SK-N-SH treated with all-trans-retinoic acid at 6 μM for 48 hours (cell line): ENCODE measurements at regions not wholly inside any gene's neighbourhood (a gene's known extent, or its start where the extent isn't known, plus 50 kb on each side); places are given as distances from the start of the nearest gene placed in this dataset.

Experiments used
- CSDC2 ChIP-seq: fragments of 250-450 bp; sonication (Bioruptor Pico); IDR thresholded peaks from 2 replicates; pipeline ENCODE4 v1.5.0; 2020; ENCODE audit warnings: mild to moderate bottlenecking, moderate library complexity
- ZFP3 ChIP-seq: fragments of 250-450 bp; sonication (Bioruptor Pico); IDR thresholded peaks from 2 replicates; pipeline ENCODE4 v1.5.0; 2020; ENCODE audit warnings: mild to moderate bottlenecking, moderate library complexity
- ZNF8 ChIP-seq: fragments of 450-650 bp; formaldehyde crosslinking; IDR thresholded peaks from 2 replicates; pipeline ENCODE4 v1.5.0; 2020; ENCODE audit warnings: mild to moderate bottlenecking, moderate library complexity
- TF ChIP-seq, protein P1 (sequence below): fragments of 250-450 bp; sonication (Bioruptor Pico); IDR thresholded peaks from 2 replicates; pipeline ENCODE4 v1.8.0; 2020; ENCODE audit warnings: mild to moderate bottlenecking, moderate library complexity, borderline replicate concordance
- TF ChIP-seq, protein P2 (sequence below): fragments of 250-450 bp; sonication (Bioruptor Pico); IDR thresholded peaks from 2 replicates; pipeline ENCODE4 v1.5.1; 2020; ENCODE audit warnings: low read depth, mild to moderate bottlenecking, moderate library complexity

DNA sequence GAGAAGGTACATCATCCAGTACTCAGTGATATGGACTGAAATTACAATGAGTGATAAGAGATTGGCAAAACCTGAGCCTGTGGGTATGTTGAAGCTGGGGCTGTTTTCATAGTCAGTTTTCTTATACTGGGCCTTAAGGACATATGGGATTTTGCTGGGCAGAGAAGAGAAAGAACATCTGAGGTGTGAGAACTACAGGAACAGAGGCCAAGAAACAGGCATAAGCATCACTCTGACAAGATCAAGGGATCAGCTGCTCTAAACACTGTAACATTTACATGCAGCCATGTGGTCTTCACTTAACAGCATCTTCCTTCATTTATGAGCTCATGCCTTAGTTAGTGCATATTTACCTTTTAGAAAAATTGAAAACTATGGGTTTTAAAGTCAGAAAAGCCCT lies 220.0 kb downstream of the TRIM36 start:
- TF ChIP-seq, protein P1, sequence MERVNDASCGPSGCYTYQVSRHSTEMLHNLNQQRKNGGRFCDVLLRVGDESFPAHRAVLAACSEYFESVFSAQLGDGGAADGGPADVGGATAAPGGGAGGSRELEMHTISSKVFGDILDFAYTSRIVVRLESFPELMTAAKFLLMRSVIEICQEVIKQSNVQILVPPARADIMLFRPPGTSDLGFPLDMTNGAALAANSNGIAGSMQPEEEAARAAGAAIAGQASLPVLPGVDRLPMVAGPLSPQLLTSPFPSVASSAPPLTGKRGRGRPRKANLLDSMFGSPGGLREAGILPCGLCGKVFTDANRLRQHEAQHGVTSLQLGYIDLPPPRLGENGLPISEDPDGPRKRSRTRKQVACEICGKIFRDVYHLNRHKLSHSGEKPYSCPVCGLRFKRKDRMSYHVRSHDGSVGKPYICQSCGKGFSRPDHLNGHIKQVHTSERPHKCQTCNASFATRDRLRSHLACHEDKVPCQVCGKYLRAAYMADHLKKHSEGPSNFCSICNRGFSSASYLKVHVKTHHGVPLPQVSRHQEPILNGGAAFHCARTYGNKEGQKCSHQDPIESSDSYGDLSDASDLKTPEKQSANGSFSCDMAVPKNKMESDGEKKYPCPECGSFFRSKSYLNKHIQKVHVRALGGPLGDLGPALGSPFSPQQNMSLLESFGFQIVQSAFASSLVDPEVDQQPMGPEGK (CRISPR knock-in tag), result no peak
- TF ChIP-seq, protein P2, sequence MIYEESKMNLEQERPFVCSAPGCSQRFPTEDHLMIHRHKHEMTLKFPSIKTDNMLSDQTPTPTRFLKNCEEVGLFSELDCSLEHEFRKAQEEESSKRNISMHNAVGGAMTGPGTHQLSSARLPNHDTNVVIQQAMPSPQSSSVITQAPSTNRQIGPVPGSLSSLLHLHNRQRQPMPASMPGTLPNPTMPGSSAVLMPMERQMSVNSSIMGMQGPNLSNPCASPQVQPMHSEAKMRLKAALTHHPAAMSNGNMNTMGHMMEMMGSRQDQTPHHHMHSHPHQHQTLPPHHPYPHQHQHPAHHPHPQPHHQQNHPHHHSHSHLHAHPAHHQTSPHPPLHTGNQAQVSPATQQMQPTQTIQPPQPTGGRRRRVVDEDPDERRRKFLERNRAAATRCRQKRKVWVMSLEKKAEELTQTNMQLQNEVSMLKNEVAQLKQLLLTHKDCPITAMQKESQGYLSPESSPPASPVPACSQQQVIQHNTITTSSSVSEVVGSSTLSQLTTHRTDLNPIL, result no peak
- no peak for TF ChIP-seq ZFP3 (CRISPR knock-in tag)
- TF ChIP-seq ZNF8 (CRISPR knock-in tag), result no peak
- no peak for TF ChIP-seq CSDC2 (CRISPR knock-in tag)
